AG09309 (cell line): ENCODE measurements at regions not wholly inside any gene's neighbourhood (a gene's known extent, or its start where the extent isn't known, plus 50 kb on each side); places are given as distances from the start of the nearest gene placed in this dataset.

Experiments
- DNase-seq: peaks from one replicate; pipeline ENCODE4 v3.0.0-alpha.2; 2010; ENCODE audit warnings: low read depth
- H3K4me3 ChIP-seq: 2 replicates; pipeline ENCODE4 v1.5.1; 2011; ENCODE audit warnings: mild to moderate bottlenecking, low read depth, low read length, moderate library complexity; ENCODE audit not compliant: control insufficient read depth
- CTCF ChIP-seq: IDR thresholded peaks from 2 replicates; pipeline ENCODE4 v1.5.1; 2011; ENCODE audit warnings: mild to moderate bottlenecking, low read depth, low read length, inconsistent platforms; ENCODE audit not compliant: insufficient read depth, control insufficient read depth; ENCODE audit errors: missing control alignments

DNA sequence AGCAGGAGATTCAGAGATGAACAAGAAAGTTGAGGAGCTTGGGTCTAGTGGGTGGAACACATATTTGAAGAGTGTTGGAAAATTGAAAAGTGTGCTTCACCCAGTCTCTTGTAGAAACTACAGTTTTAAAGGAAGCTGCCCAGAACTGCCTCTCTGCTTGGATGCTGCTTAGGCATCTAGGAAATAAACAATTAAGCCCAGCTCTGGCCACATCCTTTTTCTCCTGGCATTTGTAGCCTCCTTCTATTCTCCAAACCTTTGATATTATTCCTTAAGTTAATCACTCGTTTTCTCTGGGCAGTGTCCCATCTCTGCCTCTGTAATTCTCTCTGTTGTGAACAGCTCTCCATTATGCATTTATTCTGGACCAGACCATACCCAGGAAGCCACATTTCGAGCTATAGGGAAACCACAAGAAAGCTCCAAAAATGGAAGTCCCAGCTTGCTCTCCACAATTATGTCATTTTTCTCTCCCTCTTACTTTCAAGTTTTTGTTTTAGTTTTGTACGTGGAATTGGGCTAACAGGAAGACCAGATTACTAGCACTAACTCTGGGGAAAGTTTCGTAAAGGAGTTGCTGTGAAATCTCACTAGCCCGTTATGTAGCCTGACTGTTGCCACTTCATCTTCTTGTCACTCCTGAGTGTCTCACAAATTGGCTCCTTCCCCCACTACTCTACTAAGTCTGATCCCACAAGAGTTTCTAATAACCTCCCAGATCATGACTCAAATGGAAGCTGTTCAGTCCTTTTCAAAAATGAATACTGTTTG is 102.2 kb downstream of the NTMT2 start:
- no peak overlapping the region for H3K4me3 ChIP-seq
- TF ChIP-seq CTCF = no peak
- DNase-seq = no peak

DNA sequence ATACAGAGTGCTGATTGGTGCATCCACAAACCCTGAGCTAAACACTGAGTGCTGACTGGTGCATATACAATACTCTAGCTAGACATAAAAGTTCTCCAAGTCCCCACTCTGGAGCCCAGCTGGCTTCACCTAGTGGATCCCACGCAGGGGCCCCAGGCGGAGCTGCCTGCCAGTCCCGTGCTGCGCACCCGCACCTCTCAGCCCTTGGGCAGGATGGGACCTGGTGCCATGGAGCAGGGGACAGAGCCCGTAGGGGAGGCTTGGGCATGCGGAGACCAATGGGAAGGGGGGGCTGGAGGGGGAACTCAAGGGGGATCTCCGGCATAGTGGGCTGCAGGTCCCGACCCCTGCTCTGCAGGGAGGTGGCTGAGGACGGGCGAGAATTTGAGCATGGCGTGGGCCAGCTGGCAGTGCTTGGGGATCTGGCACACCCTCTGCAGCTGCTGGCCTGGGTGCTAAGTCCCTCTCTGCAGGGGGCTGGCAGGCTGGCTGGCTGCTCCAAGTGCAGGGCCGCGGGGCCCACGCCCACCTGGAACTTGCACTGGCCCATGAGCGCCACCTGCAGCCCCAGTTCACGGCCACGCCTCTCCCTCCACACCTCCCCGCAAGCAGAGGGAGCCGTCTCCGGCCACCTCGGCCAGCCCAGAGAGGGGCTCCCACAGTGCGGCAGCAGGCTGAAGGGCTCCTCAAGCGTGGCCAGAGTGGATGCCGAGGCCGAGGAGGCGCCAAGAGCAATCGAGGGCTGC is 104.9 kb downstream of the NTMT2 start:
- H3K4me3 ChIP-seq = no peak overlapping the region
- no peak for DNase-seq
- no peak for TF ChIP-seq CTCF

GRCh38 chr1:170252851-170253579 is 107.3 kb downstream of the NTMT2 start:
- DNase-seq = no peak
- H3K4me3 ChIP-seq = no peak overlapping the region
- no peak for TF ChIP-seq CTCF

DNA sequence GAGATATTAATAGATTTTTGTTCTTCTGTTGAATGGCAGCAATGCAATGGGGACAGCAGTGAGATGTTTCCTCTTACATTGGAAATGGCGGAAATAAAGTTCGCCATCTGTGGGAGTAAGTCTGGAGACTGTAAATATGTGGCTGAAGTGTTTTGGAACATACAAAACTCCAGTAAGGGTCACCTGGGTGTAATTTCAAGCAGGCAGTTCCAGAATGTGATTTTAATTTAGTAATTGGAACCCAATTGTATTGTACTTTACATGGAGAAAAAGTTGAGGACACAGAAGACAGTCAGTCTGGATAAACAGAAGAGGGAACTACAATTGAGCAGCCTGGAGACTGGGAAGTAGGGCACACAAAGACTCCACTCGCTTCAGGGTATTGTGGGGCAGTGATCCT is 108.6 kb downstream of the NTMT2 start:
- H3K4me3 ChIP-seq = no peak overlapping the region
- no peak for TF ChIP-seq CTCF
- DNase-seq = no peak

DNA sequence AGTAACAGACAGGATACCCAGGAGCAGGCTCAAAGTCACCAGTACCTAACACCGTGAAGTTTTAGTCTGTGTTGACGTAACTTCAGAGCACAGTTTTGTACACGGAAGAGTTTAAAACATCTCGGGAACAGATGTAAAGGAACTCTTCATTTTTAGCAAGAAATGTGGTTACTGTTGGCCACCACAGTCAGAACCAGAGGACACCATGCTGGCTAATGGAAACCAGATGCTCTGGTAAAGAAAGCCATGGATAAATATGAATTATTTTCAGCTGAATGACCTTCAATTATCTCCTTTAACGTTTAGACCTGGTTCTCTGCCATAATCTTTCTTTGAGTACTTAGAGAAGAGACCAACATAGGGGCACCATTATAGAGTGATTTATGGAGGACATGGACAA is 115.9 kb downstream of the NTMT2 start:
- no peak for TF ChIP-seq CTCF
- no peak overlapping the region for H3K4me3 ChIP-seq
- peak; percentile 61 for DNase-seq

GRCh38 chr1:170262276-170262939 is 116.6 kb downstream of the NTMT2 start:
- no peak overlapping the region for H3K4me3 ChIP-seq
- no peak for TF ChIP-seq CTCF
- DNase-seq = no peak
